ENCODE measurements at regions not wholly inside any gene's neighbourhood (a gene's known extent, or its start where the extent isn't known, plus 50 kb on each side); places are given as distances from the start of the nearest gene placed in this dataset.

GRCh38 chr13:111882351-111882750, 184.6 kb upstream of the SOX1 start:
- POLR2A ChIA-PET (ENCODE audit: low non-redundant PET) = interaction anchor here (0.7 kb wide), 1 partner anchor 60 kb away, joined by 4 read pairs; no protein-coding TSS in a partner anchor
- BruUV-seq (replicated peaks) = no TSS peak
- CTCF ChIA-PET = no interaction called here

GRCh38 chr13:111883571-111884343, 183.2 kb upstream of the SOX1 start:
- ChIA-PET POLR2A (ENCODE audit: low non-redundant PET) (no interaction called here), CTCF (no interaction called here)
- DNase-seq (ENCODE audit: low spot score) = no peak
- Histone ChIP-seq H3K4me3 (ENCODE audit: low read depth, low read length, poor library complexity, severe bottlenecking) (no peak overlapping the region), H3K9me3 (ENCODE audit: low read depth, low read length, poor library complexity, severe bottlenecking) (no peaks in the 10 kb centered on the region), H3K36me3 (ENCODE audit: insufficient read depth, low read length, poor library complexity, severe bottlenecking) (no peaks in the 10 kb centered on the region), H3K27ac (ENCODE audit: low read depth, low read length, poor library complexity, severe bottlenecking) (no peak overlapping the region), H3K27me3 (replicated peaks; ENCODE audit: insufficient read depth, low read depth, low read length, poor library complexity) (peaks cover 87% of the 10 kb centered on the region), H3K4me1 (ENCODE audit: insufficient read depth, low read length, poor library complexity, severe bottlenecking) (no peaks in the 10 kb centered on the region)
- intact Hi-C loops (cut with micrococcal nuclease; ENCODE audit: unreplicated experiment) = no loop called here
- TF ChIP-seq EZH2 (IDR thresholded peaks at IDR 0.05; ENCODE audit: borderline replicate concordance, low read depth, low read length, poor library complexity, severe bottlenecking) (no peak), CTCF (conservative IDR thresholded peaks at IDR 0.05; ENCODE audit: low read depth, low read length) (no peak)
- no TSS peak for BruUV-seq (replicated peaks)

More at GRCh38 chr13:111882351-111882750, 184.6 kb upstream of the SOX1 start:
- intact Hi-C loops (cut with micrococcal nuclease; ENCODE audit: unreplicated experiment) = no loop called here
- no peaks in the 10 kb centered on the region for H3K4me1 ChIP-seq (ENCODE audit: insufficient read depth, low read length, poor library complexity, severe bottlenecking)
- no peak overlapping the region for H3K27ac ChIP-seq (ENCODE audit: low read depth, low read length, poor library complexity, severe bottlenecking)
- H3K27me3 ChIP-seq (replicated peaks; ENCODE audit: insufficient read depth, low read depth, low read length, poor library complexity) = peaks cover 85% of the 10 kb centered on the region
- no peaks in the 10 kb centered on the region for H3K36me3 ChIP-seq (ENCODE audit: insufficient read depth, low read length, poor library complexity, severe bottlenecking)
- no peaks in the 10 kb centered on the region for H3K9me3 ChIP-seq (ENCODE audit: low read depth, low read length, poor library complexity, severe bottlenecking)
- TF ChIP-seq EZH2 (IDR thresholded peaks at IDR 0.05; ENCODE audit: borderline replicate concordance, low read depth, low read length, poor library complexity, severe bottlenecking) (no peak), CTCF (conservative IDR thresholded peaks at IDR 0.05; ENCODE audit: low read depth, low read length) (no peak)
- DNase-seq (ENCODE audit: low spot score) = no peak
- H3K4me3 ChIP-seq (ENCODE audit: low read depth, low read length, poor library complexity, severe bottlenecking) = no peak overlapping the region

GRCh38 chr13:111886217-111886945, 180.6 kb upstream of the SOX1 start:
- CTCF ChIA-PET = no interaction called here
- no TSS peak for BruUV-seq (replicated peaks)
- TF ChIP-seq CTCF (conservative IDR thresholded peaks at IDR 0.05; ENCODE audit: low read depth, low read length) = no peak
- TF ChIP-seq EZH2 (IDR thresholded peaks at IDR 0.05; ENCODE audit: borderline replicate concordance, low read depth, low read length, poor library complexity, severe bottlenecking) = no peak
- no peak overlapping the region for H3K27ac ChIP-seq (ENCODE audit: low read depth, low read length, poor library complexity, severe bottlenecking)
- DNase-seq (ENCODE audit: low spot score) = no peak
- no peak overlapping the region for H3K4me3 ChIP-seq (ENCODE audit: low read depth, low read length, poor library complexity, severe bottlenecking)
- no peaks in the 10 kb centered on the region for H3K4me1 ChIP-seq (ENCODE audit: insufficient read depth, low read length, poor library complexity, severe bottlenecking)
- POLR2A ChIA-PET (ENCODE audit: low non-redundant PET) = no interaction called here
- H3K9me3 ChIP-seq (ENCODE audit: low read depth, low read length, poor library complexity, severe bottlenecking) = peaks cover 5% of the 10 kb centered on the region
- intact Hi-C loops (cut with micrococcal nuclease; ENCODE audit: unreplicated experiment) = no loop called here
- H3K27me3 ChIP-seq (replicated peaks; ENCODE audit: insufficient read depth, low read depth, low read length, poor library complexity) = peaks cover 92% of the 10 kb centered on the region
- H3K36me3 ChIP-seq (ENCODE audit: insufficient read depth, low read length, poor library complexity, severe bottlenecking) = no peaks in the 10 kb centered on the region

Measured in A673 (cell line).